ENCODE measurements at regions not wholly inside any gene's neighbourhood (a gene's known extent, or its start where the extent isn't known, plus 50 kb on each side); places are given as distances from the start of the nearest gene placed in this dataset.

- no peak for TF ChIP-seq CTCF (IDR thresholded peaks at IDR 0.05)
- no peak for TF ChIP-seq EP300 (IDR thresholded peaks at IDR 0.05)
- no peak for TF ChIP-seq MAZ (IDR thresholded peaks at IDR 0.05; ENCODE audit: borderline replicate concordance, low read depth, low read length)
- TF ChIP-seq RFX5 (IDR thresholded peaks at IDR 0.05) = no peak
Observed at GRCh38 chr9:135347461-135347860, 132.1 kb upstream of the PPP1R26 start.

Measured in A549 (cell line).